ENCODE measurements at regions not wholly inside any gene's neighbourhood (a gene's known extent, or its start where the extent isn't known, plus 50 kb on each side); places are given as distances from the start of the nearest gene placed in this dataset.

- TF ChIP-seq, protein P1, sequence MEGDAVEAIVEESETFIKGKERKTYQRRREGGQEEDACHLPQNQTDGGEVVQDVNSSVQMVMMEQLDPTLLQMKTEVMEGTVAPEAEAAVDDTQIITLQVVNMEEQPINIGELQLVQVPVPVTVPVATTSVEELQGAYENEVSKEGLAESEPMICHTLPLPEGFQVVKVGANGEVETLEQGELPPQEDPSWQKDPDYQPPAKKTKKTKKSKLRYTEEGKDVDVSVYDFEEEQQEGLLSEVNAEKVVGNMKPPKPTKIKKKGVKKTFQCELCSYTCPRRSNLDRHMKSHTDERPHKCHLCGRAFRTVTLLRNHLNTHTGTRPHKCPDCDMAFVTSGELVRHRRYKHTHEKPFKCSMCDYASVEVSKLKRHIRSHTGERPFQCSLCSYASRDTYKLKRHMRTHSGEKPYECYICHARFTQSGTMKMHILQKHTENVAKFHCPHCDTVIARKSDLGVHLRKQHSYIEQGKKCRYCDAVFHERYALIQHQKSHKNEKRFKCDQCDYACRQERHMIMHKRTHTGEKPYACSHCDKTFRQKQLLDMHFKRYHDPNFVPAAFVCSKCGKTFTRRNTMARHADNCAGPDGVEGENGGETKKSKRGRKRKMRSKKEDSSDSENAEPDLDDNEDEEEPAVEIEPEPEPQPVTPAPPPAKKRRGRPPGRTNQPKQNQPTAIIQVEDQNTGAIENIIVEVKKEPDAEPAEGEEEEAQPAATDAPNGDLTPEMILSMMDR (conservative IDR thresholded peaks at IDR 0.05): no peak
- no peak for TF ChIP-seq EZH2 (IDR thresholded peaks at IDR 0.05; ENCODE audit: low read depth)
Observed at GRCh38 chr2:149931486-149931885, 343.9 kb upstream of the MMADHC start.

All from PC-9 (cell line).